ENCODE measurements at regions not wholly inside any gene's neighbourhood (a gene's known extent, or its start where the extent isn't known, plus 50 kb on each side); places are given as distances from the start of the nearest gene placed in this dataset.
"Not testable (repeated sequence)": the region's sequence is repeated elsewhere in the genome, so short reads cannot be mapped to it uniquely, and the experiment has no call there.

DNA sequence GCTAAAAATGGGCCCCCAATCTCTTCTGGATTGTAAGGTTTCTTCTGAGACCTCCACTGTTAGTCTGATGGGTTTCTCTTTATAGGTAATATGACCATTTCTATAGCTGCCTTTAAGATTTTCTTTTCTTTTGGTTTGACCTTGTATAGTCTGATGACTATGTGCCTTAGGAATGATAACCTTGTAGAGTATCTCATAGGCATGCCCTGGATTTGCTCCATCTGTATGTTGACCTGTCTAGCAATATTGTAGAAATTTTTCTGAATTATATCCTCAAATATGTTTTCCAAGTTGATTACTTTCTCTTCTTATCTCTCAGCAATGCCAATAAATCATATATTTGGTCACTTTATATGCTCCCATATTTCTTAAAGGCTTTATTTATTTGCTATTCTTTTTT, 1403.8 kb upstream of the GOT2 start:
- Histone ChIP-seq H3K27ac (no peak overlapping the region), H3K36me3 (no peaks in the 10 kb centered on the region), H3K27me3 (replicated peaks; ENCODE audit: insufficient read depth) (no peaks in the 10 kb centered on the region), H3K4me1 (replicated peaks) (no peaks in the 10 kb centered on the region), H3K9me3 (no peaks in the 10 kb centered on the region), H3K4me3 (no peak overlapping the region)
- intact Hi-C loops (cut with DNase I), result no loop called here
- no peak for DNase-seq (ENCODE audit: low spot score)
- no peak for TF ChIP-seq POLR2AphosphoS5 (IDR thresholded peaks at IDR 0.05)
- TF ChIP-seq, protein P1, sequence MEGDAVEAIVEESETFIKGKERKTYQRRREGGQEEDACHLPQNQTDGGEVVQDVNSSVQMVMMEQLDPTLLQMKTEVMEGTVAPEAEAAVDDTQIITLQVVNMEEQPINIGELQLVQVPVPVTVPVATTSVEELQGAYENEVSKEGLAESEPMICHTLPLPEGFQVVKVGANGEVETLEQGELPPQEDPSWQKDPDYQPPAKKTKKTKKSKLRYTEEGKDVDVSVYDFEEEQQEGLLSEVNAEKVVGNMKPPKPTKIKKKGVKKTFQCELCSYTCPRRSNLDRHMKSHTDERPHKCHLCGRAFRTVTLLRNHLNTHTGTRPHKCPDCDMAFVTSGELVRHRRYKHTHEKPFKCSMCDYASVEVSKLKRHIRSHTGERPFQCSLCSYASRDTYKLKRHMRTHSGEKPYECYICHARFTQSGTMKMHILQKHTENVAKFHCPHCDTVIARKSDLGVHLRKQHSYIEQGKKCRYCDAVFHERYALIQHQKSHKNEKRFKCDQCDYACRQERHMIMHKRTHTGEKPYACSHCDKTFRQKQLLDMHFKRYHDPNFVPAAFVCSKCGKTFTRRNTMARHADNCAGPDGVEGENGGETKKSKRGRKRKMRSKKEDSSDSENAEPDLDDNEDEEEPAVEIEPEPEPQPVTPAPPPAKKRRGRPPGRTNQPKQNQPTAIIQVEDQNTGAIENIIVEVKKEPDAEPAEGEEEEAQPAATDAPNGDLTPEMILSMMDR (IDR thresholded peaks at IDR 0.05), result no peak
- no peak for TF ChIP-seq POLR2A (IDR thresholded peaks at IDR 0.05)

DNA sequence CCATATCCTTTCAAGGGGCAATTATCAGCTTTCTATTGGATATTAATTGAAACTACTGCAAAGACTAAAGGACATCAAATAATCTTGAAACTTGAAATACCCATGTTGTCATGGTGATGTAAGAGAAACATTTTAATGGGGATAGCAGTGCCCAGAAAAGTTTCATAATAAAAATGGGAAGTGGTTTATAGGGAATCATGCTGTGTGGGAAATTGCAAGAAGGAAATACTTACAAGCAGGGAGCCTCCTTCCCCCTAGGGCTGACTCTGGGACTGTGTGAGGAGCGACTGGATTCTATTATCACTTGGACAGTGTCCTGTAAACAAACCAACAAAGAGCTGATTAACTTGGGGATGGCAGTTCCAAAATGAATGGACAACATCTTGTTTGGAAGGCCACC, 1393.1 kb upstream of the GOT2 start:
- Histone ChIP-seq H3K27me3 (replicated peaks; ENCODE audit: insufficient read depth) (no peaks in the 10 kb centered on the region), H3K4me3 (no peak overlapping the region), H3K4me1 (replicated peaks) (no peaks in the 10 kb centered on the region), H3K27ac (no peak overlapping the region), H3K36me3 (no peaks in the 10 kb centered on the region), H3K9me3 (no peaks in the 10 kb centered on the region)
- TF ChIP-seq, protein P1 (IDR thresholded peaks at IDR 0.05), result no peak
- TF ChIP-seq POLR2AphosphoS5 (IDR thresholded peaks at IDR 0.05) (no peak), POLR2A (IDR thresholded peaks at IDR 0.05) (no peak)
- intact Hi-C loops (cut with DNase I), result no loop called here
- no peak for DNase-seq (ENCODE audit: low spot score)
- 38% methylated on average over 1 of the region's 1 CpG for WGBS

DNA sequence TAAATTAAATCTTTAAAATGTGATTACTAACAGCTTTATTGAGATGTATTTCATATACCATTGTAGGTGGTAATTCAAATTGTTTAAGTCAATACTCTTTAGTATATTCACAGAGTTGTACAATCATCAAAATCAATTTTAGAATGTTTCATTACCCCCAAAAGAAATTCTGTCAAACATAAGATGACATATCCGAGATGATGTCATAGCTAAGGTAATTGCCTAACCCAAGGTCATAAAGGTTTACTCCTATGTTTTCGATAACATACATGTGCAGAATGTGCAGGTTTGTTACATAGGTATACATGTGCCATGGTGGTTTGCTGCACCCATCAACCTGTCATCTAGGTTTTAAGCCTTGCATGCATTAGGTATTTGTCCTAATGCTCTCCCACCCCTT, 1392.0 kb upstream of the GOT2 start:
- intact Hi-C loops (cut with DNase I); DNase-seq (ENCODE audit: low spot score); H3K4me3 ChIP-seq; H3K27me3 ChIP-seq (replicated peaks; ENCODE audit: insufficient read depth); H3K4me1 ChIP-seq (replicated peaks); H3K9me3 ChIP-seq; H3K27ac ChIP-seq; H3K36me3 ChIP-seq: not testable (repeated sequence)
- WGBS, result 94% methylated on average over 2 of the region's 2 CpGs

- Histone ChIP-seq H3K9me3 (no peaks in the 10 kb centered on the region), H3K27me3 (replicated peaks; ENCODE audit: insufficient read depth) (no peaks in the 10 kb centered on the region), H3K27ac (no peak overlapping the region), H3K4me3 (no peak overlapping the region), H3K36me3 (no peaks in the 10 kb centered on the region), H3K4me1 (replicated peaks) (no peaks in the 10 kb centered on the region)
- 51% methylated on average over 4 of the region's 4 CpGs for WGBS
- no peak for DNase-seq (ENCODE audit: low spot score)
- no peak for TF ChIP-seq POLR2AphosphoS5 (IDR thresholded peaks at IDR 0.05)
- TF ChIP-seq, protein P1 (IDR thresholded peaks at IDR 0.05), result no peak
- no peak for TF ChIP-seq POLR2A (IDR thresholded peaks at IDR 0.05)
- intact Hi-C loops (cut with DNase I), result no loop called here
These were observed 1389.4 kb upstream of the GOT2 start for GRCh38 chr16:60123392-60124023.

DNA sequence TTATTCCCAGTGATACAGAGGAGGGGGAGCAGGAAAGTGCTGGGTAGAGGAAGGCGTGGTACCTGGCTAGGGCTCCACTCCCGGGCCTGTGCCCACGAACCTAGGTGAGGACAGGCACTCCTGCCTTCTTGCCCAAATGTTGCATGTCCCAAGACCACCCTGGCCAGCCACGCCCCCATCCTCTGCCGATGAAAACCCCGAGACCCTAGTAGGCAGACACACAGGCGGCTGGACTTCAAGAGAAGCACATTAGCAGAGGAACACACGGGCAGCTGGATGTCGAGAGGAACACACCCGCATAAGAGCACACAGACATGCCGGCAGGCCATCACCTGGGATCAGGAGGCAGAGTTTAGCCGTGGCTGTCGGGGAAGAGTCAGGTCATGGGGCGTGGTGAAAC, 1386.5 kb upstream of the GOT2 start:
- DNase-seq (ENCODE audit: low spot score), result no peak
- H3K4me3 ChIP-seq, result no peak overlapping the region
- WGBS, result 91% methylated on average over 14 of the region's 14 CpGs
- no peak for TF ChIP-seq POLR2AphosphoS5 (IDR thresholded peaks at IDR 0.05)
- TF ChIP-seq POLR2A (IDR thresholded peaks at IDR 0.05), result no peak
- TF ChIP-seq, protein P1 (IDR thresholded peaks at IDR 0.05), result no peak
- H3K27ac ChIP-seq, result no peak overlapping the region
- H3K4me1 ChIP-seq (replicated peaks), result no peaks in the 10 kb centered on the region
- no peaks in the 10 kb centered on the region for H3K36me3 ChIP-seq
- intact Hi-C loops (cut with DNase I), result no loop called here
- no peaks in the 10 kb centered on the region for H3K27me3 ChIP-seq (replicated peaks; ENCODE audit: insufficient read depth)
- H3K9me3 ChIP-seq, result no peaks in the 10 kb centered on the region

Data from prostate gland (tissue), 2 donors.